Uterus (tissue), 3 donors: ENCODE measurements at regions not wholly inside any gene's neighbourhood (a gene's known extent, or its start where the extent isn't known, plus 50 kb on each side); places are given as distances from the start of the nearest gene placed in this dataset.

ENCODE experiments used
- DNase-seq, 2 donors: peaks; one replicate each; pipeline ENCODE4 v3.0.0-alpha.2; 2019 to 2020
- H3K27ac ChIP-seq, 2 donors: fragments of 200-600 bp; sonication (generic); 1 replicate in 1 of 2; 2 replicates in 1 of 2; pipeline ENCODE4 v1.5.1; 2016 to 2018
- H3K27me3 ChIP-seq, 2 donors: fragments of 200-600 bp; sonication (generic); one replicate each; pipeline ENCODE4 v1.5.1; 2018 to 2019; ENCODE audit warnings: control low read depth in 1 of 2
- H3K36me3 ChIP-seq, 2 donors: fragments of 200-600 bp; sonication (generic); one replicate each; pipeline ENCODE4 v1.5.1; 2019; ENCODE audit warnings: control low read depth in 1 of 2
- H3K4me1 ChIP-seq, 2 donors: fragments of 200-600 bp; sonication (generic); one replicate each; pipeline ENCODE4 v1.5.1; 2018 to 2019; ENCODE audit warnings: control low read depth in 1 of 2
- H3K4me3 ChIP-seq, 2 donors: fragments of 200-600 bp; sonication (generic); 1 replicate in 1 of 2; 2 replicates in 1 of 2; pipeline ENCODE4 v1.5.1; 2018 to 2019; ENCODE audit warnings: mild to moderate bottlenecking in 1 of 2
- H3K9me3 ChIP-seq, 2 donors: fragments of 200-600 bp; sonication (generic); one replicate each; pipeline ENCODE4 v1.5.1; 2019; ENCODE audit warnings: control low read depth in 1 of 2
- CTCF ChIP-seq, 4 experiments: fragments of 200-600 bp in 2 of 4; fragments of 450-650 bp in 2 of 4; sonication (generic) in 2 of 4; IDR thresholded peaks; one replicate each; pipeline ENCODE4 v1.5.1; 2016 to 2019; ENCODE audit warnings: antibody characterized with exemption in 4 of 4, mild to moderate bottlenecking in 2 of 4, moderate library complexity in 1 of 4
- POLR2A ChIP-seq, 2 donors: fragments of 450-650 bp; IDR thresholded peaks; one replicate each; pipeline ENCODE4 v1.6.1; 2016; ENCODE audit warnings: antibody characterized with exemption in 2 of 2, mild to moderate bottlenecking in 1 of 2, moderate library complexity in 1 of 2
- intact Hi-C: fragments of 100-400 bp; cut with DNase I; formaldehyde crosslinking; loops from one replicate; pipeline ENCODE4 v1.15.1; 2023; ENCODE audit warnings: low total_unique reads
- donor health status: DM: yes; HTN: yes; CAD: no.

- no peak for DNase-seq
- H3K36me3 ChIP-seq = no peaks in the 10 kb centered on the region
- intact Hi-C loops = no loop called here
- no peaks in the 10 kb centered on the region for H3K27me3 ChIP-seq
- no peaks in the 10 kb centered on the region for H3K4me1 ChIP-seq
- no peak overlapping the region for H3K4me3 ChIP-seq
- no peak for TF ChIP-seq CTCF (IDR thresholded peaks at IDR 0.05)
- TF ChIP-seq POLR2A (IDR thresholded peaks at IDR 0.05) = no peak
- H3K27ac ChIP-seq = no peak overlapping the region
- no peaks in the 10 kb centered on the region for H3K9me3 ChIP-seq
Measured at GRCh38 chr12:42976620-42977019, 387.1 kb upstream of the PRICKLE1 start.

GRCh38 chr12:42976122-42976521, 386.6 kb upstream of the PRICKLE1 start:
- H3K36me3 ChIP-seq = no peaks in the 10 kb centered on the region
- H3K27me3 ChIP-seq = no peaks in the 10 kb centered on the region
- no peaks in the 10 kb centered on the region for H3K9me3 ChIP-seq
- H3K4me3 ChIP-seq = no peak overlapping the region
- no peak overlapping the region for H3K27ac ChIP-seq
- no peak for DNase-seq
- intact Hi-C loops = no loop called here
- no peak for TF ChIP-seq CTCF (IDR thresholded peaks at IDR 0.05)
- H3K4me1 ChIP-seq = no peaks in the 10 kb centered on the region

GRCh38 chr12:42969355-42969754, 379.8 kb upstream of the PRICKLE1 start:
- DNase-seq = no peak
- Histone ChIP-seq H3K27ac (no peak overlapping the region), H3K4me3 (no peak overlapping the region), H3K27me3 (no peaks in the 10 kb centered on the region), H3K36me3 (no peaks in the 10 kb centered on the region), H3K4me1 (no peaks in the 10 kb centered on the region), H3K9me3 (no peaks in the 10 kb centered on the region)
- intact Hi-C loops = no loop called here
- no peak for TF ChIP-seq CTCF (IDR thresholded peaks at IDR 0.05)

GRCh38 chr12:42968426-42968825, 378.9 kb upstream of the PRICKLE1 start:
- Histone ChIP-seq H3K27ac (no peak overlapping the region), H3K4me1 (no peaks in the 10 kb centered on the region), H3K9me3 (no peaks in the 10 kb centered on the region), H3K27me3 (no peaks in the 10 kb centered on the region), H3K36me3 (no peaks in the 10 kb centered on the region), H3K4me3 (no peak overlapping the region)
- TF ChIP-seq CTCF (IDR thresholded peaks at IDR 0.05) (no peak), POLR2A (IDR thresholded peaks at IDR 0.05) (no peak)
- no peak for DNase-seq
- intact Hi-C loops = no loop called here

GRCh38 chr12:42967850-42968249, 378.3 kb upstream of the PRICKLE1 start:
- TF ChIP-seq CTCF (IDR thresholded peaks at IDR 0.05) (no peak), POLR2A (IDR thresholded peaks at IDR 0.05) (no peak)
- no peaks in the 10 kb centered on the region for H3K36me3 ChIP-seq
- intact Hi-C loops = no loop called here
- no peak overlapping the region for H3K4me3 ChIP-seq
- no peaks in the 10 kb centered on the region for H3K9me3 ChIP-seq
- no peak overlapping the region for H3K27ac ChIP-seq
- H3K27me3 ChIP-seq = no peaks in the 10 kb centered on the region
- no peak for DNase-seq
- no peaks in the 10 kb centered on the region for H3K4me1 ChIP-seq
